Mononuclear cell (primary cell): ENCODE measurements at regions not wholly inside any gene's neighbourhood (a gene's known extent, or its start where the extent isn't known, plus 50 kb on each side); places are given as distances from the start of the nearest gene placed in this dataset.

Experiments used
- H3K27me3 ChIP-seq: 2 replicates; pipeline ENCODE4 v1.6.0; 2011; ENCODE audit warnings: low read length, control low read depth; ENCODE audit not compliant: insufficient read depth
- H3K4me1 ChIP-seq: 2 replicates; pipeline ENCODE4 v1.5.1; 2011; ENCODE audit warnings: mild to moderate bottlenecking, low read length, control low read depth; ENCODE audit not compliant: insufficient read depth
- H3K4me3 ChIP-seq: 2 replicates; pipeline ENCODE4 v1.5.1; 2011; ENCODE audit warnings: mild to moderate bottlenecking, low read length, moderate library complexity
- H3K9me3 ChIP-seq: 2 replicates; pipeline ENCODE4 v1.5.1; 2011; ENCODE audit warnings: low read depth, mild to moderate bottlenecking, control low read depth, low read length

DNA sequence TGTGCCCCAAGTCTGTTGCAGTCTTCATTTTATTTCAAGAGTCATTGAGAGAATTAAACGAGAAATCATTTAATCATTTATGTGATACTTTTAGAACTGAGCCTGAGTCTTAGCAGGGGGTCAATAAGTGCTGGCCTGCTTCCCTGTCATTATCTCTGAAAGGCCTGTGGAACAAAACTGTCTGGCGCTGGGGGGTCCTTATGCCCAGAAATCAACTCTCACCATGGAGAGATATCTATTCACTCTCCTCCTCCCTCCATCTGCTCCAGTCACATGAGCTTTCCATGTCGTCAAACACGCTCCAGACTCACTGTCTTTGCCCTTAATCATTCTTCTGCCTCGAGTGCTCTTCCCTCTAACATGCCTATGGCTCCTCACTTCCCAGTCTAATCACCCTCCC, 136.8 kb downstream of the ESM1 start:
- Histone ChIP-seq H3K9me3 (no peaks in the 10 kb centered on the region), H3K27me3 (no peaks in the 10 kb centered on the region), H3K4me1 (peaks cover 8% of the 10 kb centered on the region), H3K4me3 (no peak overlapping the region)

DNA sequence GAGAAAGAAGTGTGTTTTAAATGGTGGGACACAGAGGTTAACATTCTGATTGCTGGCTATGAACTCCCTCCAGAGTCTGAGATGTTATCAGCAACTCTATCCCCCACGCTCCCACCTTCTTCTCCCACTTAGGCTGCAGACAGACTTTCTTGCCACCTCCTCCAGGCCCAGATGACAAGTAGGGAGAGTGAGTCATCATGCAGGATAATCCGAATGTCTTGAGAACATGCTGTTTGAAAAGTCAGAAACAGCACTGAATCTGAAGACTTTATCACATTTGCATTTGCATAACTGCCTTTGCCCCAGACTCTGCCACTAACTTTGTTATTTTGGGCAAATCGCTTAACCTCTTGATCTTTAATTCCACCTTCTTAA, 139.8 kb downstream of the ESM1 start:
- no peak overlapping the region for H3K4me3 ChIP-seq
- H3K4me1 ChIP-seq, result peaks cover 8% of the 10 kb centered on the region
- H3K27me3 ChIP-seq, result no peaks in the 10 kb centered on the region
- no peaks in the 10 kb centered on the region for H3K9me3 ChIP-seq

DNA sequence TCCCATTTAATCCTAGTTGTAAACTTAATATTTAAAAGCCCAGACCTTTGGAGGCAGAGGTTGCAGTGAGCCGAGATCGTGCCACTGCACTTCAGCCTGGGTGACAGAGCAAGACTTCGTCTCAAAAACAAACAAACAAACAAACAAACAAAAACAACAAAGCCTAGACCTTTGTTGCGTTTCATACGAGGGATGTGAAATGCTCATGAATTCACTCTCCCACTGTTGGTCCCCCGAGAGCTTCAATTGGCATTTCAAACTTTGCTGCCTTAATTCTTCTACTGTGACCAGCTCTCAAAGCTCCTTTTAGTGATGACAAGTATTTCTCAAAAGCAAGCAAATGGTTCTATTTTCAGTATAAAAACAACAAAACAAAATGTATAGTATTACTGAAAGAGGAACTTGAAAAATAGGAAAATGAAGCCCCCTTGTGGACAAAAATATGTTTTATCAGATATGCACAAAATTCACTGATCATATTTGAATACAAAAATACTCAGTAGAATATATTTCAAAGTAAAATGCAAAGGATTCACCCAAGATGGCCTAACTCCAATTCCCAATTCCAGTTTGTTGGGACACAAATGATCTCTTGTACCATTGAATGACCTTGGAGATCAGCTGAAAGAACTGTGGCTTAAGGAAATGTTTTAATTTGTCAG, 140.4 kb downstream of the ESM1 start:
- peaks cover 8% of the 10 kb centered on the region for H3K4me1 ChIP-seq
- H3K9me3 ChIP-seq, result no peaks in the 10 kb centered on the region
- H3K27me3 ChIP-seq, result no peaks in the 10 kb centered on the region
- H3K4me3 ChIP-seq, result peak overlapping the region; percentile 10

DNA sequence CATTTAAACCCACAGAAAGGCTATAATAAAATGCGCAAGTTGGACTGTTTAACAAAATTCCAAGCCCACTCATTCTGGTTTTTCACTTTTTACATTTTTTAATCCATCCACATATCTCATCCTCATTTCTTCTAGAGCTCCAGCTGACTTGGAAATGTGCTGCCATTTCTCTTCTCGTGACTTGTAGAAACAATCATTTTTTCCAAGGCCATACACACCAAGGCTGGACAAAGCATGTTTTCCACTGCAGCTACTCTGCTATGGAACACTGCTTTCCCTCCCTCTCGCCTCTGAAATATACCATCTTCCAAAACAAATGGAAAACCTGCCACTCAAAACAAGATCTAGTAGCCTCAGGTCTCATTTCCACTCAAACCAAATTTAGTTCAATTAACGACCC, 141.1 kb downstream of the ESM1 start:
- peaks cover 8% of the 10 kb centered on the region for H3K4me1 ChIP-seq
- no peaks in the 10 kb centered on the region for H3K27me3 ChIP-seq
- no peaks in the 10 kb centered on the region for H3K9me3 ChIP-seq
- no peak overlapping the region for H3K4me3 ChIP-seq

DNA sequence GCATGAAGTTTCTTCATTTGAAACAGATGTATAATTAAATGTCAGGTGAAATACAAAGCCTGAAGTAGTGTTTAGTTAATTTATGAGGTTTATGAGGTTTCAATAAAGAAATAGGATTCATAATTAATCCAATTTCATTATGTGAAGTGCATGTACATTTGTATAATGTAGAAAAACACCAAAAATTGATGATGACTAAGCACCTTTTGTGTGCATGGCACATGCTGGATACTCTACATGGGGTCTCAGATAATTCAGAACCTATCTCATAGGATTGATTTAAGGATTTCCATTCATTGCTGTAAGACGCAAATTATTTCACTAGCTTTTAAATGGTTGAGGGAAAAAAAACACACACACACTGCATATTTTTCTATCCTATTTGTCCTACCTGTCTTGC, 143.9 kb downstream of the ESM1 start:
- H3K4me3 ChIP-seq, result no peak overlapping the region

DNA sequence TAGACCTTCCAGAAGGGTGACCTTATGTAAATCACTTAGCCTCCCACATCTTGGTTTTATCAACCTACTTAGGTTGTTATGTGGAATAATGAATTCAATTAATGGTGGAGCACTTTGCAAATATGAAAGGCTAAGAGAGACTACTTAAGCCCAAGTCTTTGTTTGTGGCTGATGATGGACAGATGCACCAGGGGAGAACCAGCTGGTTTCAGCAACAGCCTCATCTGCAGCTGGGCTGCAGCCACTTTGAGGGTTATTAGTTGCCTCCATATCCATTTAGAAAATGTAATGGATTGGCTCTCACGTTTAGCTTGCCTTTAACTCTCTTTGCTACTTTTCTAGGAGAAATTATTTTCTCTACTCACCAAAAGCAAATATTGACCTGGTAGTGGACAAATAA, 146.6 kb downstream of the ESM1 start:
- H3K27me3 ChIP-seq, result no peaks in the 10 kb centered on the region
- no peaks in the 10 kb centered on the region for H3K9me3 ChIP-seq
- no peak overlapping the region for H3K4me3 ChIP-seq
- H3K4me1 ChIP-seq, result peaks cover 21% of the 10 kb centered on the region

More for the DNA sequence above, 143.9 kb downstream of the ESM1 start:
- Histone ChIP-seq H3K27me3 (no peaks in the 10 kb centered on the region), H3K4me1 (peaks cover 19% of the 10 kb centered on the region), H3K9me3 (no peaks in the 10 kb centered on the region)

DNA sequence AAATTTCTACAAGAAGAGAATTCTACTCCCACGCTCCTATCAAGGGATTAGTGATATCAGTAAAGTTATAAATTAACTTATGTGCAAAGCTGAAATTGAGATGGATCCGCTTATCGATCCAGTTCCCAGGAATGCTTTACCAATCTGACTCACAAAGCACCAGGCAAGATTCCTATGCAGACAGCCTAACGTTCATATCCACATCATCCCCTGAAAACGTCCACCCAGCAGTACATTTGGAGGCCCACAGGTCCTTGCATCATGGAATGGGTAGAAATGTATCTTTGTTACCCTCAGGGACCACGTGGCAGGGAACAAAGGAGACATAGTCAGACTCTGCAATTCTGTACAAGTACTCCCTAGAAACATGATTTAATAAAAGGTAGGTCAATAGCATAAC, 147.4 kb downstream of the ESM1 start:
- Histone ChIP-seq H3K4me1 (peaks cover 30% of the 10 kb centered on the region), H3K9me3 (no peaks in the 10 kb centered on the region), H3K27me3 (no peaks in the 10 kb centered on the region), H3K4me3 (no peak overlapping the region)

DNA sequence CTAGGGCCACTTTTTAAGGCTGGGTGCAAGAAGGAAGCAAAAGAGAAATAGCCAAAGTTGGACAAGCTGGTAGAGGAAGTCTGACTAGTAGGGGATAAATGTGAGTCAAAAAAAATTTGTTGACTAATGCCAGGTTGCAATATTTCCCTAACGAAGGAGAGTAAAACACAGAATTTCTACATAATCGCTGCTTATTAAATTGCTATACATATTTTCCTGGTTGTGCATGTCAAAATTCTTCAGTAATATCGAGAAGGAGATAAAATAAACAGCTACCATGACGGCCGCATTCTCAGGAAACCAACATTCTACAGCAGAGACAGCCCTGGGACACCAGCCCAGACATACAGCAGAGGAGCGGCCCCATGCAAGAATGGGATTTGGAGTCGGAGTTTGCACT, 148.3 kb downstream of the ESM1 start:
- Histone ChIP-seq H3K27me3 (no peaks in the 10 kb centered on the region), H3K4me3 (no peak overlapping the region), H3K4me1 (peaks cover 34% of the 10 kb centered on the region), H3K9me3 (no peaks in the 10 kb centered on the region)

DNA sequence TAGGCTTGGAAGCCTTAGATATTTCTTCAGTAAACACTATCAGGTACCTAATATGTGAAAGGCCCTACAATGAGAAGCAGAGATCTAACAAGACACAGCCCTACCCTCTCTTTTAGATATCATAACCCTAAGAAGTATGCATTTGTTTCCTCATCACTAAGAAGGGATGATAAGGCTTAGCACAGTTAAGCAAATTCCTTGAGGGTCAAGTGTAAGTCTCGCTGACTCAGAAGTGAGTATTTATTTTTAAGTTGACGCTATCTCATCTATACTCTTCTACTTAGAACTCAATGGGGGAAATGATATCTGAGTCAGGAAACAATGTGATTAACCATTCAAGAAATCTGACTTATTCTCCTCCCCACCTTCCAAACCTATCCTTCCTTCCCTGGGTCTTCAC, 149.7 kb downstream of the ESM1 start:
- H3K27me3 ChIP-seq, result no peaks in the 10 kb centered on the region
- peaks cover 34% of the 10 kb centered on the region for H3K4me1 ChIP-seq
- no peak overlapping the region for H3K4me3 ChIP-seq
- H3K9me3 ChIP-seq, result no peaks in the 10 kb centered on the region

DNA sequence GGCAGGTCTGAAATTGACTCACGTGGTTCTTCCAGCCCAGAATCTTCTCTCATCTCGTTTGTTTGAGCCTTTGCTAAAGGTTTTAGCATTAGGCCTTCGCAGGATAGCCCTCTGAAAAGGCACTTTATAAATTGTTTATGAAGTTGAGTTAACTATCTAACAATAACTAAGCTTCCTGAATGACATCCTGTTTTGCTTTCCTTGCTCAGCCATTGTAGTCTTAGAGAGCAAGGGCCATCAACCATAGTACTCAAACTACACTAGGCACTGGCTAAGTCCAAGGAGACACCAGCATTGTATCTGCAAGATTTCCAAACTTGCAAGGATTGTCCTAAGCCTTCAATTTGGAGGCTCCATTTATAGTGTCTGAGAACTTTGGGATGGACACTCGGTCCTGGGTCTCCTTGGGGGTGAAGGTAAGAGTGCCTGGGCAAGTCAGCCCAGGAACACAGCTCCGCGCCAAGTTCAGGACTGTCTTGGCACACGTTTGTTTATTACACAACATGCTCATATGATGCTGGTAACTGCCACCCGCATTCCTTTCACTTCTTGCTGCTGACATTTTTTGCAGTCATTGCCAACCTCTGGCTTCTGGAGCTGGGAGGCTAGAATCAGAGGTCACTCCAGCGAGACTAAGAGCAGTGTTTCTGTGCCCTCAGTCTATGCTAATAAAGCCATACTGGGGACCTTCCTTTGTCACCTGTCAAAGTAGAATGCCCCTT, 151.1 kb downstream of the ESM1 start:
- Histone ChIP-seq H3K4me1 (peaks cover 34% of the 10 kb centered on the region), H3K27me3 (no peaks in the 10 kb centered on the region), H3K9me3 (no peaks in the 10 kb centered on the region), H3K4me3 (no peak overlapping the region)

DNA sequence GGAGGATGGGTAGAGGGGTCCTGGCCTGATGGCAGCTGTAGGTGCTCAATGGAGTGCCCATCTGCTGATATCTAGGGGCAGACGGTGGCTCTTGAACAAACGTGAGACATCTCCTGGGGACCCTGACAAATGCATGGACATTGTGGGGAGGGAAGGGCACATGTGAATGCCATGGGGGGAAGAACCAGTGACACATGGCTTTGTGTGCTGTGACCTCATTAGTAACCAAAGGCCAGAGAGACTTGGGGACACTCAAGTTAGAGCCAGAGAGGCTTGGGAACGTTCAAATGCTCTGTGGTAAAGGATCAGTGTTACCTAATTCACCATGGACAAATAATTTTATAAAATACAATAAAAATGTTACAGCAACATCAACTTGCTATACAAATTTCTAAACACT, 151.8 kb downstream of the ESM1 start:
- Histone ChIP-seq H3K27me3 (no peaks in the 10 kb centered on the region), H3K9me3 (no peaks in the 10 kb centered on the region), H3K4me1 (peaks cover 34% of the 10 kb centered on the region), H3K4me3 (no peak overlapping the region)

DNA sequence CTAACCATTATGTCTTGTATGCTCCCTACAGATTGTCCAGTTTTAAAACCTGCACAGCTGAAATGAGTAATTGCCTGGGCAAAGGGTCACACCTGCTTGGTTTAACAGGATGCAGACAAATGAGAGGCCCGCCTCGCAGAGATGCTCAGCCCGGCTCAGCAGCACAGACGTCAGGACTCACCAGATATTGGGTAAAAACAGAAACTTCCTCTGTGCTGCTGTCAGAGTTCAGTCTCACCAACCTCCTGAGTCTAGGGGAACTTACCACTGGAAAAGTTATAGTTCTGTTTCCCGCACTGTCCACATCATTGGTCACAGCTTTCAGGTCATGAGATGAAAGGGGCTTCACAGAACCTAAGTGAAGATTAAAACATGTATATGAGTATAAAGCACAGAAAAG, 152.5 kb downstream of the ESM1 start:
- Histone ChIP-seq H3K4me1 (peaks cover 32% of the 10 kb centered on the region), H3K27me3 (no peaks in the 10 kb centered on the region), H3K9me3 (no peaks in the 10 kb centered on the region), H3K4me3 (no peak overlapping the region)

DNA sequence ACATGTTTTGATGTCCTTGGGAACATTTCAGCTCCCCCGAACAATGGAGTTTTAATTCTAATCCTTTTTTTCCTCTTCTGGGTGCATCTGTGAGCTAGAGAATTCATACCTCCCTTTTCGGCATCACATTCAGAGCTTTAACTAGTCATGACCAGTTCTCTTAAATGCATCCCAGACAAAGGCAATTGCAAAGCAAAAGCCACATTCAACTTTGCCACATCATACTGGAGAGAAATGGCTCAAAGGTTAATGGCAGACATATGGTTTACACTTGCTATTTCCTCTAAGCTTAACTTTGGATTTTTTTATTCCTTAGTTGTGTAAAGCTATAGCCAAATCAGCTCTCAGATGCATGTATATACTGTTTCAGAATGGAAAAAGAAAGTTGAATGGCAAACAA, 153.3 kb downstream of the ESM1 start:
- H3K4me3 ChIP-seq, result no peak overlapping the region
- peaks cover 25% of the 10 kb centered on the region for H3K4me1 ChIP-seq
- H3K9me3 ChIP-seq, result no peaks in the 10 kb centered on the region
- H3K27me3 ChIP-seq, result no peaks in the 10 kb centered on the region

DNA sequence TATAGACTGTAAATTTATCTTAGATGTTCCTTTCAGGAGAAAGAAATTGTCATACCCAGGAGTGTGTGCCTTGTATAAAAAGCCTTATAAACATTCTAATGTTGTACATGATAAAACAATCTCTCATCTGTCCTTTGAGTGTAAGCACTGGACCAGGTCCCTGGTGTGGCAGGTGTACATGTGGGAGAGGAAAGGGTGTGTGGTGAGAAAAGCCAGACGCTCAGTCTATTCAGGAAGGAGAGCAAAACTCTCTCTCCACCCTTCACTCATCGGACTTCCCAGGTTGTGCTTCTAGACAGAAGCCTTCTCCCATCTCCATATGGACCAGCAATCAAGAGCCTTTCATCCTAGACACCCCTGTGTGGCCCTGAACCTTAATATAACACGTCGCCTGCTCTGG, 154.2 kb downstream of the ESM1 start:
- Histone ChIP-seq H3K4me1 (peaks cover 21% of the 10 kb centered on the region), H3K4me3 (no peak overlapping the region), H3K27me3 (no peaks in the 10 kb centered on the region), H3K9me3 (no peaks in the 10 kb centered on the region)

DNA sequence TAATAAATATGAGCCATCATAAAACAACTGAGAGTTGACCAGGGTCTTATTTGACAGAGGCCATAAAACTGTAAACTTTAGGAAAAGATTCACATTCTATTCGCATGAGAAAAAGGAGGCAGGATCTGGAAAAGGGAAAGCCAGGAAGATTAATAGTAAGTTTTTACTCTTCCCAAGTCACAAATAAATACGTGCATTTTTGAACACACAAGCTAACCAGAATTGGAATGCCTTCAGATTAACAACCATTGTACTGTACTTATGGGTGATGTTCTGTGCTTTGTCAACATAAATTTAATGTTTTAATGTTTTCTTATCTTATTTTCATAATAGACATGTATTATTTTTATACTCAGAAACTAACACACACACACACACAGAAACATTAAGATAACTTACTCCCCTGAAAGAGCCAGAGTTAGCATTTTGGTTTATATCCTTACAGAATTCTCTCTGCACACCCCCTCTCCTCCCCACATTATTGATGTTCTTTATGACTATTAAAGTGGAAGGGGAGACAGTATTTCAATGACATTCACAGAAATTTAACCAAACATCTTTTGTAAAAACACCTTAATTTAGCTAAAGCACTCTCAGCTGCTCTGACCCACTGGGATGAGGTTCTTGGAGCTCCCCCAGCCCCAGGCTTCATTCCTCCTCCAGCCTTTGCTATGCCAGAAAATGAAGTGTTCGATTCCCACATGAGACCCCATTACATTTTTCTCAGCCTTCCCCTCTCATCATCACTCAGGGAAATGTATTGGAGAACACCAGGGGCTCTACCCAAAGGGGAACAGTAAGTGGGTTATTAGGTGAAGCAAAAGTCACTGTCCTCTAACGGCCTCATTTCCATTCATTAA, 155.5 kb downstream of the ESM1 start:
- no peaks in the 10 kb centered on the region for H3K9me3 ChIP-seq
- H3K4me3 ChIP-seq, result no peak overlapping the region
- peaks cover 21% of the 10 kb centered on the region for H3K4me1 ChIP-seq
- H3K27me3 ChIP-seq, result no peaks in the 10 kb centered on the region
